Endothelial cell of umbilical vein (primary cell): ENCODE measurements at regions not wholly inside any gene's neighbourhood (a gene's known extent, or its start where the extent isn't known, plus 50 kb on each side); places are given as distances from the start of the nearest gene placed in this dataset.

Experiments used
- BruUV-seq: library from RNA; stranded (reverse); fragments of 400-500 nt; replicated peaks from 2 replicates; lab custom pipeline; 2021; lab: Mats Ljungman, UMichigan
- CTCF ChIA-PET: fragments of 300-600, 350-600 bp; sonication (Branson Sonifier 250); formaldehyde crosslinking; loops from one replicate; lab custom pipeline; 2021; ENCODE audit warnings: antibody characterized with exemption, inconsistent platforms; lab: Charles Lee
- POLR2A ChIA-PET: fragments of 300-600, 350-600 bp; sonication (Branson Sonifier 250); formaldehyde crosslinking; loops from one replicate; lab custom pipeline; 2021; ENCODE audit warnings: antibody characterized with exemption, inconsistent platforms; lab: Charles Lee
- DNase-seq: peaks from one replicate; pipeline ENCODE4 v3.0.0-alpha.2; 2011; ENCODE audit warnings: low read depth, low spot score
- FAIRE-seq: peaks from 2 replicates; lab custom pipeline; 2011; peaks lifted over from hg19 to GRCh38; lab: Jason Lieb, UNC
- H2AFZ ChIP-seq: 2 replicates; pipeline ENCODE4 v1.6.0; 2012; ENCODE audit warnings: low read depth, low read length, control low read depth, inconsistent platforms
- H3K27ac ChIP-seq: 2 replicates; pipeline ENCODE4 v1.5.1; 2011; ENCODE audit warnings: low read depth, mild to moderate bottlenecking, control low read depth, low read length, moderate library complexity; ENCODE audit not compliant: insufficient read depth
- H3K27me3 ChIP-seq, 2 experiments: 2 replicates each; pipeline versions ENCODE4 v1.6.0 to v1.6.1; 2011; ENCODE audit warnings: low read length in 2 of 2, mixed read lengths in 1 of 2; ENCODE audit not compliant: control insufficient read depth in 2 of 2, insufficient read depth in 2 of 2
- H3K36me3 ChIP-seq, 2 experiments: 2 replicates in 1 of 2; 3 replicates in 1 of 2; pipeline ENCODE4 v1.5.1; 2011; ENCODE audit warnings: low read length in 2 of 2, mild to moderate bottlenecking in 1 of 2, moderate library complexity in 1 of 2; ENCODE audit not compliant: control insufficient read depth in 2 of 2, insufficient read depth in 2 of 2; ENCODE audit errors: extremely low read depth in 1 of 2
- H3K4me1 ChIP-seq: 3 replicates; pipeline ENCODE4 v1.5.1; 2011; ENCODE audit warnings: mild to moderate bottlenecking, low read length; ENCODE audit not compliant: control insufficient read depth, insufficient read depth; ENCODE audit errors: extremely low read depth
- H3K4me2 ChIP-seq: 2 replicates; pipeline ENCODE4 v1.6.1; 2011; ENCODE audit warnings: low read length, control low read depth, mixed read lengths; ENCODE audit not compliant: insufficient read depth
- H3K4me3 ChIP-seq, 3 experiments: fragments of 200-600 bp in 1 of 3; sonication (generic), shearing (Covaris generic) in 1 of 3; replicated peaks in 1 of 3; 2 replicates each; pipeline ENCODE4 v1.5.1; 2011 to 2016; ENCODE audit warnings: control low read depth in 3 of 3, low read length in 3 of 3, mild to moderate bottlenecking in 2 of 3, inconsistent platforms in 1 of 3, low read depth in 1 of 3, moderate library complexity in 1 of 3; ENCODE audit not compliant: insufficient read depth in 1 of 3
- H3K79me2 ChIP-seq: 2 replicates; pipeline ENCODE4 v1.6.0; 2012; ENCODE audit warnings: low read length, inconsistent platforms; ENCODE audit not compliant: control insufficient read depth, insufficient read depth
- H3K9ac ChIP-seq: replicated peaks from 2 replicates; pipeline ENCODE3; 2011; ENCODE audit warnings: low read length, control low read depth; ENCODE audit not compliant: insufficient read depth; ENCODE audit errors: extremely low read depth
- H3K9me1 ChIP-seq: replicated peaks from 3 replicates; pipeline ENCODE4 v1.6.0; 2011; ENCODE audit warnings: mild to moderate bottlenecking, low read length; ENCODE audit not compliant: control insufficient read depth, insufficient read depth; ENCODE audit errors: extremely low read depth
- H3K9me3 ChIP-seq: replicated peaks from 2 replicates; pipeline ENCODE4 v1.5.1; 2012; ENCODE audit warnings: low read length, inconsistent platforms; ENCODE audit not compliant: control insufficient read depth, insufficient read depth
- H4K20me1 ChIP-seq: replicated peaks from 2 replicates; pipeline ENCODE3; 2011; ENCODE audit warnings: mild to moderate bottlenecking, low read length; ENCODE audit not compliant: control insufficient read depth, insufficient read depth; ENCODE audit errors: extremely low read depth
- CTCF ChIP-seq, 2 donors: IDR thresholded peaks; 1 replicate in 1 of 2; 2 replicates in 1 of 2; pipeline ENCODE4 v1.5.1; 2011; ENCODE audit warnings: low read length in 2 of 2, mild to moderate bottlenecking in 2 of 2, moderate library complexity in 2 of 2, control low read depth in 1 of 2, inconsistent platforms in 1 of 2, low read depth in 1 of 2; ENCODE audit not compliant: insufficient read depth in 1 of 2; ENCODE audit errors: extremely low read depth in 1 of 2
- EZH2 ChIP-seq: IDR thresholded peaks from 2 replicates; pipeline ENCODE4 v1.6.1; 2012; ENCODE audit warnings: borderline replicate concordance, low read depth, mild to moderate bottlenecking, moderate library complexity, low read length, inconsistent platforms; ENCODE audit not compliant: severe bottlenecking
- FOS ChIP-seq: IDR thresholded peaks from 2 replicates; pipeline ENCODE4 v1.6.1; 2011; ENCODE audit warnings: mild to moderate bottlenecking, low read length, moderate library complexity, borderline replicate concordance; ENCODE audit not compliant: insufficient read depth
- GATA2 ChIP-seq: IDR thresholded peaks from 2 replicates; pipeline ENCODE4 v1.7.0; 2011; ENCODE audit warnings: low read depth, mild to moderate bottlenecking, moderate library complexity, mixed read lengths, low read length; ENCODE audit not compliant: insufficient read length, insufficient read depth
- JUN ChIP-seq: IDR thresholded peaks from 2 replicates; pipeline ENCODE4 v1.6.1; 2011; ENCODE audit warnings: borderline replicate concordance, low read depth; ENCODE audit not compliant: insufficient read length, insufficient read depth
- MAX ChIP-seq: IDR thresholded peaks from 2 replicates; pipeline ENCODE4 v1.6.1; 2011; ENCODE audit not compliant: insufficient read depth, insufficient read length
- MYC ChIP-seq: IDR thresholded peaks from one replicate; pipeline ENCODE4 v1.6.1; 2011; ENCODE audit warnings: mild to moderate bottlenecking, low read depth, low read length
- POLR2A ChIP-seq: IDR thresholded peaks from 2 replicates; pipeline ENCODE4 v1.6.1; 2012; ENCODE audit warnings: low read depth, mild to moderate bottlenecking, control low read depth, low read length
- POLR2AphosphoS5 ChIP-seq: IDR thresholded peaks from 2 replicates; pipeline ENCODE4 v1.6.1; 2012; ENCODE audit warnings: low read depth, mild to moderate bottlenecking, control low read depth, low read length, moderate library complexity; ENCODE audit not compliant: insufficient read depth
- dilution Hi-C: fragments of 300-500 bp; cut with MboI; formaldehyde crosslinking; loops from one replicate; pipeline ENCODE4 v1.15.0; 2019; ENCODE audit warnings: low sequenced_read_pairs; ENCODE audit not compliant: extremely low pct_ligation_motif_present
- intact Hi-C: fragments of 100-400 bp; cut with micrococcal nuclease; formaldehyde crosslinking; loops from one replicate; pipeline ENCODE4 v1.10.0; 2022

- no peaks in the 10 kb centered on the region for H3K36me3 ChIP-seq
- no peak overlapping the region for H3K4me3 ChIP-seq
- POLR2A ChIA-PET, result no interaction called here
- intact Hi-C loops, result no loop called here
- H3K4me2 ChIP-seq, result no peak overlapping the region
- H3K79me2 ChIP-seq, result no peaks in the 10 kb centered on the region
- H3K27me3 ChIP-seq, result no peaks in the 10 kb centered on the region
- CTCF ChIA-PET, result no interaction called here
- dilution Hi-C loops, result no loop called here
- H3K9me1 ChIP-seq, result no peaks in the 10 kb centered on the region
- no peak overlapping the region for H3K27ac ChIP-seq
- no TSS peak for BruUV-seq
- H2AFZ ChIP-seq, result no peak overlapping the region
- DNase-seq (no peak), FAIRE-seq (no peak)
- TF ChIP-seq CTCF (IDR thresholded peaks at IDR 0.05; ENCODE audit: extremely low read depth in 1 of 2, insufficient read depth in 1 of 2, low read depth in 1 of 2, low read length in 2 of 2) (no peak), MAX (no peak), JUN (no peak), POLR2A (no peak), FOS (no peak), GATA2 (no peak), EZH2 (no peak), POLR2AphosphoS5 (no peak), MYC (no peak)
- no peak overlapping the region for H3K9ac ChIP-seq
- H3K9me3 ChIP-seq, result no peaks in the 10 kb centered on the region
- no peaks in the 10 kb centered on the region for H4K20me1 ChIP-seq
- H3K4me1 ChIP-seq, result no peaks in the 10 kb centered on the region
Observed at GRCh38 chr3:62965311-62965710, 90.1 kb upstream of the CADPS start.
